OCI-LY3 (cell line): ENCODE measurements at regions not wholly inside any gene's neighbourhood (a gene's known extent, or its start where the extent isn't known, plus 50 kb on each side); places are given as distances from the start of the nearest gene placed in this dataset.
A peak's percentile ranks its signal among the peaks of the same experiment; 100 is the strongest.

Source experiments
- H2AFZ ChIP-seq: fragments of 200-600, 300-600 bp; shearing (Covaris generic); 2 replicates; pipeline ENCODE4 v1.6.0; 2014; ENCODE audit warnings: antibody characterized with exemption, low read depth, low read length
- H3K27ac ChIP-seq: fragments of 200-600, 300-600 bp; sonication (generic); 2 replicates; pipeline ENCODE4 v1.5.1; 2014; ENCODE audit warnings: mild to moderate bottlenecking, low read length, moderate library complexity, mixed read lengths
- H3K27me3 ChIP-seq: fragments of 200-600, 300-600 bp; sonication (generic); 2 replicates; pipeline ENCODE4 v1.6.1; 2014; ENCODE audit warnings: low read depth, low read length, mixed read lengths
- H3K36me3 ChIP-seq: fragments of 200-600, 300-600 bp; sonication (generic); replicated peaks from 2 replicates; pipeline ENCODE3; 2014; ENCODE audit warnings: low read depth, low read length, mixed read lengths
- H3K4me1 ChIP-seq: fragments of 300-600, 200-600 bp; sonication (generic); 2 replicates; pipeline ENCODE4 v1.6.1; 2014; ENCODE audit warnings: low read length, mixed read lengths
- H3K4me2 ChIP-seq: fragments of 200-600, 300-600 bp; sonication (generic); 2 replicates; pipeline ENCODE4 v1.6.1; 2014; ENCODE audit warnings: low read length, mixed read lengths
- H3K4me3 ChIP-seq: fragments of 300-600, 200-600 bp; sonication (generic); 2 replicates; pipeline ENCODE4 v1.5.1; 2014; ENCODE audit warnings: antibody characterized with exemption, mild to moderate bottlenecking, low read length, moderate library complexity
- H3K79me2 ChIP-seq: fragments of 300-600, 200-600 bp; shearing (Covaris generic); 2 replicates; pipeline ENCODE4 v1.6.1; 2014; ENCODE audit warnings: mild to moderate bottlenecking, low read length, mixed read lengths
- H3K9ac ChIP-seq: fragments of 300-600, 200-600 bp; shearing (Covaris generic); 2 replicates; pipeline ENCODE4 v1.6.0; 2014; ENCODE audit warnings: mild to moderate bottlenecking, low read length, moderate library complexity
- H3K9me3 ChIP-seq: fragments of 200-600, 300-600 bp; shearing (Covaris generic); 2 replicates; pipeline ENCODE4 v1.6.1; 2014; ENCODE audit warnings: low read length, mixed read lengths; ENCODE audit not compliant: insufficient read depth
- H4K20me1 ChIP-seq: fragments of 200-600, 300-600 bp; sonication (generic); 2 replicates; pipeline ENCODE4 v1.6.1; 2016; ENCODE audit warnings: low read length, mixed read lengths; ENCODE audit not compliant: insufficient read depth
- EZH2phosphoT487 ChIP-seq: fragments of 200-600 bp; shearing (Covaris generic); IDR thresholded peaks from 2 replicates; pipeline ENCODE4 v1.6.1; 2018; ENCODE audit warnings: antibody characterized with exemption, mixed run types, low read depth
- TF ChIP-seq, protein P1 (sequence below): fragments of 200-600, 300-600 bp; sonication (generic); IDR thresholded peaks from 2 replicates; pipeline ENCODE4 v1.5.1; 2014; ENCODE audit warnings: antibody characterized with exemption, low read length, low read depth

GRCh38 chr10:80921032-80921431 lies 383.3 kb downstream of the SH2D4B start:
- Histone ChIP-seq H3K9me3 (no peaks in the 10 kb centered on the region), H3K9ac (no peak overlapping the region), H3K27me3 (no peaks in the 10 kb centered on the region), H3K4me2 (no peak overlapping the region), H3K4me3 (no peak overlapping the region), H2AFZ (no peak overlapping the region), H4K20me1 (no peaks in the 10 kb centered on the region), H3K27ac (no peak overlapping the region), H3K79me2 (no peaks in the 10 kb centered on the region), H3K4me1 (no peaks in the 10 kb centered on the region), H3K36me3 (no peaks in the 10 kb centered on the region)
- TF ChIP-seq EZH2phosphoT487, result no peak
- TF ChIP-seq, protein P1, sequence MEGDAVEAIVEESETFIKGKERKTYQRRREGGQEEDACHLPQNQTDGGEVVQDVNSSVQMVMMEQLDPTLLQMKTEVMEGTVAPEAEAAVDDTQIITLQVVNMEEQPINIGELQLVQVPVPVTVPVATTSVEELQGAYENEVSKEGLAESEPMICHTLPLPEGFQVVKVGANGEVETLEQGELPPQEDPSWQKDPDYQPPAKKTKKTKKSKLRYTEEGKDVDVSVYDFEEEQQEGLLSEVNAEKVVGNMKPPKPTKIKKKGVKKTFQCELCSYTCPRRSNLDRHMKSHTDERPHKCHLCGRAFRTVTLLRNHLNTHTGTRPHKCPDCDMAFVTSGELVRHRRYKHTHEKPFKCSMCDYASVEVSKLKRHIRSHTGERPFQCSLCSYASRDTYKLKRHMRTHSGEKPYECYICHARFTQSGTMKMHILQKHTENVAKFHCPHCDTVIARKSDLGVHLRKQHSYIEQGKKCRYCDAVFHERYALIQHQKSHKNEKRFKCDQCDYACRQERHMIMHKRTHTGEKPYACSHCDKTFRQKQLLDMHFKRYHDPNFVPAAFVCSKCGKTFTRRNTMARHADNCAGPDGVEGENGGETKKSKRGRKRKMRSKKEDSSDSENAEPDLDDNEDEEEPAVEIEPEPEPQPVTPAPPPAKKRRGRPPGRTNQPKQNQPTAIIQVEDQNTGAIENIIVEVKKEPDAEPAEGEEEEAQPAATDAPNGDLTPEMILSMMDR, result no peak

- no peak for TF ChIP-seq EZH2phosphoT487
- TF ChIP-seq, protein P1, result peak; percentile 72
- no peak overlapping the region for H3K27ac ChIP-seq
- no peaks in the 10 kb centered on the region for H4K20me1 ChIP-seq
These were observed 386.6 kb downstream of the SH2D4B start for GRCh38 chr10:80924063-80924952.

DNA sequence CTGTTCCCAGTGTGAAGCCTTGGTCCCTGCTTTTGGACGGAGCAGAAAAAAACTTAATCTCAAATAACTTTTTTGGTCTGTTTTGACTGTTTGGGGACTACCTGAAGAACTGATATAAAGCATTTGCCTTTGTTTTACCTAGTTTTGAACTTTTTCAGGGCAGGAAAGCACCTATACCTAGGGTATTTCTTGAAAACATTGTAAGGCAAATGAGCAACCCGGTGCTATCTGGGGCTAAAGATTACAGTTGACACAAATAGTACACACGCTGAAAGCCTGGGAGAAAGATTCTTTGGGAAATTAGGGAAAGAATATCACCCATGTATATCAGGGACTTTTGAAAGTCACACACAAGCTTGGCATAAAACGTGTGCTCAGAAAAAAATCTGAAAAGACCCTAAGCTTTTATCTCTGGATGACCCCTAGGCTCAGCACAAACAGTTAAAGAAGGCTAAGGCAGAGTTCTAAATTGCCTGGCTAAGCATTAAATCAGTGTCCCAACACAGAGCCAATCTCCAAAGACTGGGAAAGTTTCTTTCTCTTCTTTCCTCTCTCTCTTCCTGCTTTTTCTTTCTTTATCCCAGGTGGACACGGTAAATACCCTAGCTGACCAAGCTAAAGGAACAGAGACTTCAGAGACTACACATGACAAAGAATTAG lies 389.8 kb downstream of the SH2D4B start:
- no peaks in the 10 kb centered on the region for H3K4me1 ChIP-seq
- no peaks in the 10 kb centered on the region for H3K79me2 ChIP-seq
- no peaks in the 10 kb centered on the region for H3K27me3 ChIP-seq
- no peaks in the 10 kb centered on the region for H3K9me3 ChIP-seq
- H2AFZ ChIP-seq, result no peak overlapping the region
- H3K4me2 ChIP-seq, result no peak overlapping the region
- no peak for TF ChIP-seq EZH2phosphoT487
- TF ChIP-seq, protein P1, result no peak
- no peaks in the 10 kb centered on the region for H4K20me1 ChIP-seq
- H3K36me3 ChIP-seq, result no peaks in the 10 kb centered on the region
- no peak overlapping the region for H3K27ac ChIP-seq
- H3K9ac ChIP-seq, result no peak overlapping the region
- no peak overlapping the region for H3K4me3 ChIP-seq

More at GRCh38 chr10:80924063-80924952, 386.6 kb downstream of the SH2D4B start:
- no peak overlapping the region for H3K4me3 ChIP-seq
- H3K27me3 ChIP-seq, result no peaks in the 10 kb centered on the region
- H3K9ac ChIP-seq, result no peak overlapping the region
- no peaks in the 10 kb centered on the region for H3K79me2 ChIP-seq
- H2AFZ ChIP-seq, result no peak overlapping the region
- H3K4me1 ChIP-seq, result no peaks in the 10 kb centered on the region
- no peak overlapping the region for H3K4me2 ChIP-seq
- H3K36me3 ChIP-seq, result no peaks in the 10 kb centered on the region
- H3K9me3 ChIP-seq, result no peaks in the 10 kb centered on the region

DNA sequence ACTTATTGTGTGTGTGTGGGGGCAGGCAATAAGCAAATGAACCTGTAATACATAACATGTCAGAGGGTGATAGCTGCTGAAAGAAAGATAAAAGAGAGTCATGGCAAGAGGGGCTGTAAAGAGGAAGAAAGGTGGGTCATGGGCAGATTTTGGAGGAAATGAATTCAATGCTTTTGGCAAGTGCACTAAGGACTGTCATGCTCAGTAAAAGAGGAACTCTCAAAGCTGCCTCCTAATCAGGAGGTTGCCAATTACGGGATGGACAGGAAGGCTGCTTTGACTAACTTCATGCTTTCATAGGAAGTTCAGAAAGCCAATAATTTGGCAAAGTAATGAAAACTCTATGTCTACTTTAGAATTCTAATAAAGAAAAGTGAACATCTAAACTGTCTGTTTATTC lies 401.2 kb downstream of the SH2D4B start:
- H2AFZ ChIP-seq, result no peak overlapping the region
- no peak overlapping the region for H3K4me2 ChIP-seq
- H3K79me2 ChIP-seq, result no peaks in the 10 kb centered on the region
- H3K27me3 ChIP-seq, result no peaks in the 10 kb centered on the region
- H3K9me3 ChIP-seq, result no peaks in the 10 kb centered on the region
- no peak for TF ChIP-seq EZH2phosphoT487
- no peaks in the 10 kb centered on the region for H3K36me3 ChIP-seq
- H4K20me1 ChIP-seq, result no peaks in the 10 kb centered on the region
- no peak overlapping the region for H3K9ac ChIP-seq
- H3K4me1 ChIP-seq, result peaks cover 16% of the 10 kb centered on the region
- no peak overlapping the region for H3K4me3 ChIP-seq
- H3K27ac ChIP-seq, result no peak overlapping the region
